ENCODE measurements at regions not wholly inside any gene's neighbourhood (a gene's known extent, or its start where the extent isn't known, plus 50 kb on each side); places are given as distances from the start of the nearest gene placed in this dataset.

GRCh38 chr18:56257205-56257604 lies 381.2 kb downstream of the TXNL1 start:
- no peak for DNase-seq (ENCODE audit: low read depth, low spot score)
- H3K9me3 Mint-ChIP-seq, result peaks cover 5% of the 10 kb centered on the region
- peaks cover 16% of the 10 kb centered on the region for H3K4me1 Mint-ChIP-seq
- H3K4me3 Mint-ChIP-seq, result no peak overlapping the region
- TF ChIP-seq, protein P1, sequence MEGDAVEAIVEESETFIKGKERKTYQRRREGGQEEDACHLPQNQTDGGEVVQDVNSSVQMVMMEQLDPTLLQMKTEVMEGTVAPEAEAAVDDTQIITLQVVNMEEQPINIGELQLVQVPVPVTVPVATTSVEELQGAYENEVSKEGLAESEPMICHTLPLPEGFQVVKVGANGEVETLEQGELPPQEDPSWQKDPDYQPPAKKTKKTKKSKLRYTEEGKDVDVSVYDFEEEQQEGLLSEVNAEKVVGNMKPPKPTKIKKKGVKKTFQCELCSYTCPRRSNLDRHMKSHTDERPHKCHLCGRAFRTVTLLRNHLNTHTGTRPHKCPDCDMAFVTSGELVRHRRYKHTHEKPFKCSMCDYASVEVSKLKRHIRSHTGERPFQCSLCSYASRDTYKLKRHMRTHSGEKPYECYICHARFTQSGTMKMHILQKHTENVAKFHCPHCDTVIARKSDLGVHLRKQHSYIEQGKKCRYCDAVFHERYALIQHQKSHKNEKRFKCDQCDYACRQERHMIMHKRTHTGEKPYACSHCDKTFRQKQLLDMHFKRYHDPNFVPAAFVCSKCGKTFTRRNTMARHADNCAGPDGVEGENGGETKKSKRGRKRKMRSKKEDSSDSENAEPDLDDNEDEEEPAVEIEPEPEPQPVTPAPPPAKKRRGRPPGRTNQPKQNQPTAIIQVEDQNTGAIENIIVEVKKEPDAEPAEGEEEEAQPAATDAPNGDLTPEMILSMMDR (conservative IDR thresholded peaks at IDR 0.05), result no peak
- peaks cover 3% of the 10 kb centered on the region for H3K36me3 Mint-ChIP-seq (ENCODE audit: low read depth)
- no peak overlapping the region for H3K27ac Mint-ChIP-seq (ENCODE audit: unreplicated experiment)
- H3K27me3 Mint-ChIP-seq (ENCODE audit: low read depth), result no peaks in the 10 kb centered on the region

DNA sequence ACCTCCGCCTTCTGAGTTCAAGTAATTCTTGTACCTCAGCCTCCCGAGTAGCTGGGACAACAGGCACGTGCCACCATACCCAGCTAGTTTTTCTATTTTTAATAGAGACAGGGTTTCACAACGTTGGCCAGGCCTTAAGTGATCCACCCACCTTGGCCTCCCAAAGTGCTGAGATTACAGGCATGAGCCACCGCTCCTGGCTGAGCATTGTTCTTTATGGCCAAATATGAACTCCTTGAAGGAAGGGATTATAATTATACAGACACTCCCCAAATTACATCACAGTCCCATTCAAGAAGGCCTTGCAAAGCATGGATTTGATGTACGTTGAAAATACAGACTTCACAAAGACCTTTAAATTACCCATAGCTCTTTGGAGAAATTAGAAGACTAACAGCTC lies 381.7 kb downstream of the TXNL1 start:
- TF ChIP-seq, protein P1 (conservative IDR thresholded peaks at IDR 0.05), result no peak
- H3K4me1 Mint-ChIP-seq, result peaks cover 19% of the 10 kb centered on the region
- no peak overlapping the region for H3K27ac Mint-ChIP-seq (ENCODE audit: unreplicated experiment)
- no peaks in the 10 kb centered on the region for H3K27me3 Mint-ChIP-seq (ENCODE audit: low read depth)
- no peak overlapping the region for H3K4me3 Mint-ChIP-seq
- peaks cover 3% of the 10 kb centered on the region for H3K36me3 Mint-ChIP-seq (ENCODE audit: low read depth)
- DNase-seq (ENCODE audit: low read depth, low spot score), result no peak
- H3K9me3 Mint-ChIP-seq, result peaks cover 5% of the 10 kb centered on the region

GRCh38 chr18:56255381-56255780 lies 383.0 kb downstream of the TXNL1 start:
- DNase-seq (ENCODE audit: low read depth, low spot score), result no peak
- Mint-ChIP-seq H3K4me1 (peaks cover 19% of the 10 kb centered on the region), H3K36me3 (ENCODE audit: low read depth) (peaks cover 3% of the 10 kb centered on the region), H3K27ac (ENCODE audit: unreplicated experiment) (no peak overlapping the region), H3K27me3 (ENCODE audit: low read depth) (no peaks in the 10 kb centered on the region), H3K4me3 (no peak overlapping the region), H3K9me3 (peaks cover 5% of the 10 kb centered on the region)
- TF ChIP-seq, protein P1 (conservative IDR thresholded peaks at IDR 0.05), result no peak

GRCh38 chr18:56252456-56252855 lies 385.9 kb downstream of the TXNL1 start:
- Mint-ChIP-seq H3K27me3 (ENCODE audit: low read depth) (no peaks in the 10 kb centered on the region), H3K9me3 (peaks cover 5% of the 10 kb centered on the region), H3K4me1 (peaks cover 15% of the 10 kb centered on the region), H3K36me3 (ENCODE audit: low read depth) (peaks cover 3% of the 10 kb centered on the region), H3K4me3 (no peak overlapping the region), H3K27ac (ENCODE audit: unreplicated experiment) (no peak overlapping the region)
- DNase-seq (ENCODE audit: low read depth, low spot score), result no peak
- TF ChIP-seq, protein P1 (conservative IDR thresholded peaks at IDR 0.05), result no peak

- no peak for DNase-seq (ENCODE audit: low read depth, low spot score)
- no peak overlapping the region for H3K27ac Mint-ChIP-seq (ENCODE audit: unreplicated experiment)
- H3K36me3 Mint-ChIP-seq (ENCODE audit: low read depth), result peaks cover 5% of the 10 kb centered on the region
- peaks cover 15% of the 10 kb centered on the region for H3K4me1 Mint-ChIP-seq
- H3K4me3 Mint-ChIP-seq, result no peak overlapping the region
- H3K27me3 Mint-ChIP-seq (ENCODE audit: low read depth), result no peaks in the 10 kb centered on the region
- H3K9me3 Mint-ChIP-seq, result peaks cover 2% of the 10 kb centered on the region
- TF ChIP-seq, protein P1 (conservative IDR thresholded peaks at IDR 0.05), result no peak
Measured at GRCh38 chr18:56248610-56249235, 389.7 kb downstream of the TXNL1 start.
